ENCODE measurements at regions not wholly inside any gene's neighbourhood (a gene's known extent, or its start where the extent isn't known, plus 50 kb on each side); places are given as distances from the start of the nearest gene placed in this dataset.

- no peaks in the 10 kb centered on the region for H3K27me3 Mint-ChIP-seq (ENCODE audit: insufficient read depth, unreplicated experiment)
- TF ChIP-seq CTCF (IDR thresholded peaks at IDR 0.05; ENCODE audit: unreplicated experiment): no peak
- H3K4me1 Mint-ChIP-seq (ENCODE audit: insufficient read depth, unreplicated experiment): no peaks in the 10 kb centered on the region
- H3K36me3 Mint-ChIP-seq (ENCODE audit: insufficient read depth, unreplicated experiment): no peaks in the 10 kb centered on the region
- no TSS peak for BruUV-seq (replicated peaks)
- no peak overlapping the region for H3K27ac Mint-ChIP-seq (ENCODE audit: low read depth, unreplicated experiment)
- no peaks in the 10 kb centered on the region for H3K9me3 Mint-ChIP-seq (ENCODE audit: unreplicated experiment)
- ChIA-PET POLR2A (no interaction called here), CTCF (interaction anchor here (0.7 kb wide), 1 partner anchor 345 kb away, joined by 4 read pairs; no protein-coding TSS in a partner anchor)
- intact Hi-C loops (cut with micrococcal nuclease): no loop called here
- no peak for DNase-seq (ENCODE audit: unreplicated experiment)
- no peak overlapping the region for H3K4me3 Mint-ChIP-seq (ENCODE audit: unreplicated experiment)
Measured at GRCh38 chr5:165712011-165712410, 2206.6 kb downstream of the MAT2B start.

- CTCF ChIA-PET: no interaction called here
Measured at GRCh38 chr5:165714598-165714997, 2209.2 kb downstream of the MAT2B start.

GRCh38 chr5:165720901-165721300, 2215.5 kb downstream of the MAT2B start:
- H3K4me3 Mint-ChIP-seq (ENCODE audit: unreplicated experiment): no peak overlapping the region
- DNase-seq (ENCODE audit: unreplicated experiment): no peak
- no peaks in the 10 kb centered on the region for H3K27me3 Mint-ChIP-seq (ENCODE audit: insufficient read depth, unreplicated experiment)
- no peaks in the 10 kb centered on the region for H3K36me3 Mint-ChIP-seq (ENCODE audit: insufficient read depth, unreplicated experiment)
- H3K4me1 Mint-ChIP-seq (ENCODE audit: insufficient read depth, unreplicated experiment): peaks cover 24% of the 10 kb centered on the region
- POLR2A ChIA-PET: interaction anchor here (1.9 kb wide), 1 partner anchor 12 kb away, joined by 4 read pairs; no protein-coding TSS in a partner anchor
- intact Hi-C loops (cut with micrococcal nuclease): no loop called here
- H3K9me3 Mint-ChIP-seq (ENCODE audit: unreplicated experiment): peaks cover 5% of the 10 kb centered on the region
- no TSS peak for BruUV-seq (replicated peaks)
- CTCF ChIA-PET: no interaction called here
- no peak overlapping the region for H3K27ac Mint-ChIP-seq (ENCODE audit: low read depth, unreplicated experiment)
- no peak for TF ChIP-seq CTCF (IDR thresholded peaks at IDR 0.05; ENCODE audit: unreplicated experiment)

More at GRCh38 chr5:165714598-165714997, 2209.2 kb downstream of the MAT2B start:
- no peak for TF ChIP-seq CTCF (IDR thresholded peaks at IDR 0.05; ENCODE audit: unreplicated experiment)
- H3K27me3 Mint-ChIP-seq (ENCODE audit: insufficient read depth, unreplicated experiment): no peaks in the 10 kb centered on the region
- DNase-seq (ENCODE audit: unreplicated experiment): no peak
- H3K27ac Mint-ChIP-seq (ENCODE audit: low read depth, unreplicated experiment): no peak overlapping the region
- H3K4me3 Mint-ChIP-seq (ENCODE audit: unreplicated experiment): no peak overlapping the region
- intact Hi-C loops (cut with micrococcal nuclease): no loop called here
- H3K9me3 Mint-ChIP-seq (ENCODE audit: unreplicated experiment): no peaks in the 10 kb centered on the region
- H3K4me1 Mint-ChIP-seq (ENCODE audit: insufficient read depth, unreplicated experiment): no peaks in the 10 kb centered on the region
- POLR2A ChIA-PET: no interaction called here
- BruUV-seq (replicated peaks): no TSS peak
- no peaks in the 10 kb centered on the region for H3K36me3 Mint-ChIP-seq (ENCODE audit: insufficient read depth, unreplicated experiment)

- ChIA-PET POLR2A (no interaction called here), CTCF (interaction anchor here (0.6 kb wide), 1 partner anchor 348 kb away, joined by 4 read pairs; no protein-coding TSS in a partner anchor)
- no peak overlapping the region for H3K4me3 Mint-ChIP-seq (ENCODE audit: unreplicated experiment)
- BruUV-seq (replicated peaks): no TSS peak
- no peak for DNase-seq (ENCODE audit: unreplicated experiment)
- H3K4me1 Mint-ChIP-seq (ENCODE audit: insufficient read depth, unreplicated experiment): peaks cover 24% of the 10 kb centered on the region
- H3K36me3 Mint-ChIP-seq (ENCODE audit: insufficient read depth, unreplicated experiment): no peaks in the 10 kb centered on the region
- intact Hi-C loops (cut with micrococcal nuclease): no loop called here
- H3K27me3 Mint-ChIP-seq (ENCODE audit: insufficient read depth, unreplicated experiment): no peaks in the 10 kb centered on the region
- TF ChIP-seq CTCF (IDR thresholded peaks at IDR 0.05; ENCODE audit: unreplicated experiment): no peak
- no peak overlapping the region for H3K27ac Mint-ChIP-seq (ENCODE audit: low read depth, unreplicated experiment)
- H3K9me3 Mint-ChIP-seq (ENCODE audit: unreplicated experiment): peaks cover 5% of the 10 kb centered on the region
Measured at GRCh38 chr5:165722401-165722800, 2217.0 kb downstream of the MAT2B start.

All from MCF 10A (cell line).